HL-60/S4 treated with retinoic acid at 250 ng/mL for 4 days and 3 days (cell line): ENCODE measurements at regions not wholly inside any gene's neighbourhood (a gene's known extent, or its start where the extent isn't known, plus 50 kb on each side); places are given as distances from the start of the nearest gene placed in this dataset.

Experiments used
- in situ Hi-C: fragments of 300-500 bp; cut with MboI; formaldehyde crosslinking; loops from 2 replicates; pipeline ENCODE4 v1.7.0; 2022; ENCODE audit warnings: low sequenced_read_pairs

DNA sequence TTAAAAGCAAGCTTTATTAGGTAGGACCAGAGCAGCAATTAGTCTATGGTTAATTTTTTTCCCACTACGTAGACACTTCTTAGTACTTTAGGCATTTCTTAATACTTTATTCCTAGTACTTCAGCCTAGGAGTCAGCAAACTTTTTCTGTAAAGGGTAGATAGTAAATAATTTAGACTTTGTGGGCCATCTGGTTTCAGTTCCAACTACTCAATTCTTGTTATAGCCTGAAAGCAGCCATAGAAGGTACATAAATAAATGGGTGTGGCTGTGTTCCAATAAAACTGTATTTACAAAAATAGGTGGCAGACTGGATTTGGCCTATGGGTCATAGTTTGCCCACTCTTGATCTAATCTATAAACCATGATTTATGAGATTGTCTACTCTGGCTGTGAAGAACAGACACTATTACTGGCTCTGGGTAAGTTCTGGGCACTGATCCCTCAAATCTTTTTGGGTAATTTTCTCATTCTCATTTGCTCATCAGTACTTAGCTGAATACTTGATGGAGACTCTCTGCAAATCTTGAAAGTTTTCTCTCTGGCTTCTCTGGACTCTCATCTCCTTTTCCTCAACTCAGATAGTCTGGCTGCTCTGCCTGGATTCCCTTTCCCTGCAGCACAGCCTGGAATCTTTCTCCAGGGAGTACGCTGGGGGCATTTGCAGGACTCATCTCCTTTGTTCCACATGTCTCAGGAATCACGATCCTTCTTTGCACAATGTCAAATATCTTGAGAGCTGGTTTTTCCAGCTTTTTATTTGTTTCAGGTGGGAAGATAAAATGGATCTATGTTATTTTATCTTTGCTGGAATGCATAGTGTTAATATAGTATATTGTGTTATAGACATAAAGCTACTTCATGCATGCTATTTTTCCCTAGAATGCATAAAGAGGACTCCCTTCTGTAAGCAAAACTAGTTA, 524.8 kb upstream of the TBL1XR1 start:
- in situ Hi-C loops = no loop called here

DNA sequence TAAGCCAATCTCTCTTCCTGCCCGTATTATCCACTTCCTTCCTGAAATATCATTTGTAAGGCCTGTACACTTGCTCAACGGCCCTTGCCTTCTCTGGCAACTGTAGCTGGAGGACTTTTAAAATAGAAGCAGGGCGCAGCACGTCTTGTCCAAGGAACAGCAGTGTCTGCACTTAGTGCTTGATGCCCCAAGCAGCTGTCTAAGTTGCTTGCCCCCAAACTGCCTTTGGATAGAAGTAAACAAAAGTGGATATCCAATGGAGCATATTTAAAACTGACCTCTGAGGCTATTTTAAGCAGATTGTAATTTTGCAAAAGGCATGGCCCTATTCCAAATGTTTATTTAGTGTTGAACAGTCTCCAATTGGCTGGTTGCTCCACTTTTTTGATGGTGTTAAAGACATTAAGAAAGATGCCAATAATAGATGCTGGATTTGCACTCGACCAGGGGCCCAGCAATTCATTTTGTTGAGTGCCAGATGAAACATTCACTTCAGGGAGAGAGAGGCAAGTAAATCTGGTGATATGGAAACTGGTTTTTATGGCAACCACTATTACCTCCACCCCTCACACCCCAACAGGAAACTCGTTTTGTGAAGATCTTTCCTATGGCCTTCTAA, 526.8 kb upstream of the TBL1XR1 start:
- in situ Hi-C loops = no loop called here

DNA sequence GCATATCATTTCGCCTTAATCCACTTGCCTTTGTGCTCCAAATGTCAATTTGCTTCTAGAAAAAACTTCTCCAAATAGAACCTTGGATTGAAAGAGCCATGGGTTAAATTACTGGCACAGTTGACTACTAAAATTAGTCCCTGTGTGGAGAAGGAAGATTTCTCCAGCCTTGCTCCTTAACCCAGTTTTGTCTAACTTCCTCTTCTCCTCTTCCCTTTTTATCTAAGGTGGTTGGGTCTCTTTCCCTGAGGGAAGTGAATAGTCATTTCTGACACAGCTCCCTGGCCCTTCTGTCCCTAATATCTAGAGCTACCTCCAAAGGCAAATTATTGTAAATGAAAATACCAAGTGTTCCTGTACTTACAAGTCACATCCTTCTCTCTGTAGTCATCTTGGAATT, 527.9 kb upstream of the TBL1XR1 start:
- in situ Hi-C loops = no loop called here

DNA sequence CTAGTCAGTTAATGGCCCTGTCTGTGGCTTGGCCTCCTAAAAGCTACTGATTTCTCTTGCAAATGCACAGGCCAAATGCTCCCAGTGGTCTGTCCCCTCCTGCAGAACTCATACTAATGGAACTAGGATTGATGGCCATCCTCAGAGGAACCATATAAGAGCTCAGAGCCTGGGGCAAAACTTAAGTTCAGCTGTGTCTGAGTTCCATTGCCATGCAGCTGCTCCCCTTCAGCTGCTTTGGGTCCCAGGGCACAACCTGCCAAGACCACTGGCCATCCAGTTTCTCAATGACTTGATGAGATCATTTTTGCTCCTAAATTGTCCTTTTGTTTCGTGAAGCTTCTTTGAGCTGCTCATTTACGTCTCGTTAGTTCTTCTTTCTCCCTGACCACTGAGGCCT, 529.5 kb upstream of the TBL1XR1 start:
- in situ Hi-C loops = no loop called here

DNA sequence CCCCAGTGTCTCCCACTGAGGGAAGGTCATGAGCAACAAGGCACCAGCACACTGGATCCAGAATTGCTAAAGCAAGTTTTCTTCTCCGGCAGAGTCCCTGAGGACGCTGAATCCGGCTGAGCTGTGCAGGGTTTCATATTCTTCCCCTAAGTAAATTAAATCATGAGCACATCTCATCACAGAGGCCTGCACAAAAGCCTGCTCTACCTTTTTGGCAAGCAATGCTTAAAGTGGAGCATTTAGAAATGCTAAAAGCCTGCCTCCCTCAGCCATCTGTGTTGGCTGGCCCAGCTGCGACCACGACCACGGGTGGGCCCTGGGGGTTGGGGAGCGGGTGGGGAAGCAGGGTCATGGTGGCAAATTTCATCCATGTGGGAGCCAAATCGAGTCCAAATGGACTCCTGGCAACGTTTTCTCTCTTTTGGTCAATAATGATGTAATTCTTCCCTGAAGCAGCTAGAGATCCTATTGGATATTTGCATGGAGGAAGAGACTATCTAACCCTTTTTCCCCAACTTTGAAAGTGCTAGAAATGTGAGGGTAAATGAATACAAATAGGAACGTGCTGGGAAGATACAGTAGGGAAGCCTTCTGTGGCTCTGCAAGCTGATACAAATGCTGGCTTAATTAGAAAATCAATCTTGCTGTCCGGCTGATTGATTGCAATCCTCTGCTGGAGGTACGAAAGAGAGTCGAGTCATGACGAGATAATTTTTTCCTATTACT, 532.8 kb upstream of the TBL1XR1 start:
- in situ Hi-C loops = no loop called here

DNA sequence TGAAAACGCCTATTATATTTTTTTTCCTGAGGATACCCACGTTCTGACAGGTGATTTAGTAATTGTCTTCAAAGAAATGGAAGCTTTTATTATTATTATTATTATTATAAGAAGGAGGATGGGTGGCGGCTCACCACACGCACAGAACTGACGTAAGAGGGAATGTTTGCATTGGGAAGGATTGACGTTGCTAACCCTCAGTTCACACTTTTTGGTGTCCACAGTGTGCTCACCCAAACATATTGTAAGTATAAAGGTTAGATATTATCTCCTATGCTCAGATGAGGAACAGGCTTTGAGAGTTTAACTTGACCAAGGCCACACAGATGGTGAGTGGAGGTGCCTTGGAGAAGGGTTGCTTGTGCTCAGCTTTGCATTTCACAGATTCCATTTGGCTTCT, 533.5 kb upstream of the TBL1XR1 start:
- in situ Hi-C loops = no loop called here

DNA sequence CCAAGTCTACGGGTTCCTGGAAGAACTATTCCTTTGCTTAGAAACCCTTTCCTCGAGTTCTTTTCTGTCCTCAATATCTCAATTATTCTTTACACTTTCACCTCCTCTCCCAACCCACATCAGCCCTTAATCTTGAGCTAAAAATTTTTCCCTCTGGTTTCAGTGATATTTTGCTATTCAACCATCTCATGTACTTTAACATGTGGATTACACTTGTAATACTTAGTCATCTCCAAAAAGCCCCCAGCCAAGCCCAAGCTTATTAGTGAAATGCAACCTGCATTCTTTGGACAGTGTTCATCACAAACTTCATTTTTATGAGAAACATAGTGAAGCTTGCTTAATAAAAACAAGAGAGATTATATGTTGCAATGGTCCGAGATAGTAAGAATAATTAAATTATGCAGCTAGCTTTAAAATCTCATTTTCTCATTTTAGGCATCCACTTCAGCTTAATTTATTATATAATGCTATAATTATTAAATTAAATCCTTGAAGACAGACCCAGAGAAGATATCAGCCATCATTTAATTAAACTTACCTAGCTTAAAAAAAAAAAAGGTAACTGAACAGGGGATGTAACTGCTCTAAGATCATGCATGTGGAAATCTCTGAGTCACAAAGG, 534.5 kb upstream of the TBL1XR1 start:
- in situ Hi-C loops = no loop called here

DNA sequence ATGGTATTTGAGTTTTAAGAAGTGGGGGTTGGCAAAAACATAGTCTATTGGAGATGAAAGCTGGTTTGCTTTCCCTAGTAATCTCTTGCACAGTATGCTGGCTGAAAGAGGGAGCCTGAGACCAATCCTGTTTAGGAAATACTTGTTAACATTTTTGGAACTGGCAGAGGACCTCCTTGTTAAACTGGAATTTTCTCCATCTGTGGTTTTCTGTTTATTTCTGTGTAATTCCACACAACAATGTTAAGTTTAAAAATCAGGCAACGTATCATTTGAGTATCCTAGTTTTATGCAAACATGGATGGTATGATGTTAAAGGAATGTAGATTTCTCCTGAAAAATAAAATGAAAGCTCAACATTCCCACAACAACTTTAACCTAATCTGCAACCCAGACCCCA, 536.0 kb upstream of the TBL1XR1 start:
- in situ Hi-C loops = no loop called here

DNA sequence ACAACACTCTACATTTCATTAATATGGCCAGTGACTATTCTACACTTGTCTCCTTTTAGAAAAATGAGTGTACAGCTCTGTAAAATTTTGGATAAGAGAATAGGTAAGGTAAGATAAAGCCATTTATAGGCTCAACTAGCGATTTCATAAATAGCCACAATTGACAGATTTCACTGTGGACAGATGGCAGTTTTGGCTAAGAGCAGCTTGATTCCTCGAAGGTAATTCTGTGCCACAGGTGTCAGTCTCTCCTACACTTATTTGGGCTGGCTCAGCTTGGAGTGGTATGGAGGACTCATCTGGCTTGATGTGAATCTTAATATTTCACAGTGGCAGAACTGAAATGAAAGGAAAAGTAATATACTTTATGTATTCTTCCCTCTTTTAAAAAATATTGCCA, 536.7 kb upstream of the TBL1XR1 start:
- in situ Hi-C loops = no loop called here

DNA sequence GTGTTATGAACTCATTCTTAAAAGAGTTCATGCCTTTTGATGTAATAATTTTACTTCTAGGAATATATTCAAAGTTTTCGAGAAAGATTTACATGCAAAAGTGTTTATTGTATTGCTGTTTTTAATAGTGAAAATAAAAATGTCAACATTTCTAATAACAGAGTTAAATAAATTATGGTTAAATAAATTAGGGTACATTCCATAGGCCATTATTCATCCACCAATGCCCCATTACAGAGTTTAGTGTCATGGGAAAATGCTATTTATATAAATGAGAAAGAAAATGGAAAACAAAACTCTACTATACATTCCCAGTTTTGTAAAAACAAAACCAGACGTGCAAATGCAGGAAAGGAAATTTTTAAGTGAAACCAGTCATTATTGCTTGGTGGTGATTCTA, 538.1 kb upstream of the TBL1XR1 start:
- in situ Hi-C loops = no loop called here

DNA sequence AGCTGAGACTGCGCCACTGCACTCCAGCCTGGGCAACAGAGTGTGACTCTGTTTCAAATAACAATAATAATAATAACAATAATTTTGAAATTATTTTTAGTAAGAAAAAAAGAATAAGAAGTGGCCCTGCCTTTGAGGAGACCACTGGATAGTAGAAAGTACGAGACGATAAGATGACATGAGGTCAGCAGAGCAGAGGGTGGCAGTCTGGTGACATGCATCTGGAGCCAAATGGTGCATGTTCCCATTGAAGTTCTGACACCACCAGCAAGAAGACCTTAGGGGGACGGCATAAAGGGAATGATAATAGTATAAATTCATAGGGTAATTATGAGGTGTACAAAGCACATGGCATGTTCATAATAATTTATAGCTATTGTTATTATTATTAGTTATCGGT, 542.2 kb upstream of the TBL1XR1 start:
- in situ Hi-C loops = no loop called here

DNA sequence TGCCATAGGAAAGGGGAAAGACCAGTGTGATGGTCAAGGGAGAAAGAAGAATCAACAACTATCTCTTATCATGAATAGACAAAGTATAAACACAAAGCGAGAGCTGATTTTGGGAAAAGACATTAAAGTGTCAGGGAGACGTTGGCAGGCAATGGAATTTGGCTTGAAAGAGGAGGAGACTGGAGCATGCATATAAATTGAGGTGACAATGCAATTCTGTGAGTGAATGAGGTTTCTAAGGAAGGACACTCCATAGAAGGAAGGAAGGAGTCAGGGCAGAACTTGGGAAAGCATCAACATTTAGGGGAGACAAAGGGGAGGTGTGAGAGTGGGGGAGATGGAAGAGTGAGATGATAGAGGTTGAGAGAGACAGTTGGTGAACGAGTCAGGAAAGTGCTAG, 543.0 kb upstream of the TBL1XR1 start:
- in situ Hi-C loops = no loop called here

DNA sequence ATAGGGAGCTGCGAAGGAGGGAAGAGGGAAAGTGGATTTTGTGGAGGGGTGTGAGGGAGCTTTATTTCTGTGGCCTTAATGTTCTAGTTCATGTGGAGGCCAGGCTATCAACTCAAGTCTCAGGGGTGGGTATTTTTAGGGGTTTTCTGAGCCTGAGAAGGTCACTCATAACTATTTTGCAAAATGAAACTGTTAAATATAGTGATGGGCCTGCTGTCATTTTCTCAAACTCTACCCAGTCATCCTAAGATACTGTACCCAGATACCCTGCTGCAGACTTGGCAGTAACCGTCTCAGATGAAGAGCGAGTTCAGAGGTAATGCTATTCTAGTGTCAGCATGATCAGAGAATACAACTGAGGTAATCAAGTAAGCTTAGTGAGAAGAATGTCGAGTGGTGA, 545.0 kb upstream of the TBL1XR1 start:
- in situ Hi-C loops = no loop called here

DNA sequence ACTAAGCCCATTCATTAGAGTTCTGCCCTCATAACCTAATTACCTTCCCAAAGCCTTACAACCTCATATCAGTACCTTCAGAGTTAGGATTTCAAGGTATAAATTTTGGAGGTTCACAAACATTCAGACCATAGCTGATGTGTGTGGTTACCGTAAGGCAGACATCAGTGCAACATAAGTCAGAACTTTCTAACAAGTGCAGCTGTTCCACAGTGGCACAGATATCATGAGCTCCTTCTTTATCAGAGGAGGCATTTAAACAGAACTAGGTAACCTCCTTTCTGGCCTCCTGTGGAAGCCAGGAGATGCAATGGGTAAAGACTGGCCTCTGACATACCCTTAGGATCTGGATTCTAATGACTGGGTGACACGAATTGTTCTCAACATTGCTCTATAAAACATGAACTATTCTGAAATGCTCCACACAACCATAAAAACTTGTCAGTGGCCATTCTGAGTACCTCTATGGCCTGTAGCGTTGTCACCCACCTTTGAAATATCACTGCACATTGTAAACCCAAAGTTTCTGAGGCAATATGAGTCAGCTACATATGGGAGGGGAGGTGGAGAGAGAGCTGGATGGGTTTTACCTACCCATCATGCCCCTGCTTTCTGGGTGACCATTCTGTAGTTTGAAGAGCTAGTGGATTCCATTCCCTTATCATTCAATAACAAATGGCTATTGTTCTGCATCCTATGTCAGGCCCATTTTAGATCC, 546.0 kb upstream of the TBL1XR1 start:
- in situ Hi-C loops = no loop called here

DNA sequence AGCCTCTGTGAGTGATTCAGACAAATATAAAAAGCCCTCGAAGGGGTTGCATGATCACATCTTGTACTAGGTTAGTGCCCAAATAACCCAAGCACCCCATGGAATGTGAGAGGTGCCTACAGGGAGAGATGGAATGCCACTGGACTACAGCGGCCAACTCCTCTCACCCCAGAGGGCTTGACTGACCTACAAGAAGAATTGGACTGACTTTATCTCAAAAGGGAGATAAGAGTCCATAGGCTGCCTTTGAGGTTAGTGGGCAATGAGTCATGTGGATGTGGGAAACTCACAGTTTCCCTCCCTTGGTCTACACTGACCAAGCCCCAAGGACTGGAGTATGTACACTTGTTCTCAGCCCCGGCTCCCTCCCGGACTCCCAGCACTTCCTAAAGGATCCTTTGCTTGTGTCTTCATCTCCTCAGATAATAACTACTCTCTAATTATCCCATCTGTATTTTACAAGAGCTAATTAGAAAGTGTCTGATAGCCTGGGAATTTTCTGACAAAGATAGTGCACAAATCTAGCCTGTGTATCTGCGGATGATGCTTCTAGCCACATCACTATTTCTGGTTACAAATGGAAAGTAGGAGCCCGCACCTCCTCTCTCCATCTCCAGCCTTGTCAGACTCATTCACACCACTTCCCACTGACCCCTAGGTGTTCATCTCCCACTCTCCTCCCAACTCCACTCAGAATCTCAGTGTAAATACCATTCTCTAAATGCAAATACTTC, 547.8 kb upstream of the TBL1XR1 start:
- in situ Hi-C loops = no loop called here

DNA sequence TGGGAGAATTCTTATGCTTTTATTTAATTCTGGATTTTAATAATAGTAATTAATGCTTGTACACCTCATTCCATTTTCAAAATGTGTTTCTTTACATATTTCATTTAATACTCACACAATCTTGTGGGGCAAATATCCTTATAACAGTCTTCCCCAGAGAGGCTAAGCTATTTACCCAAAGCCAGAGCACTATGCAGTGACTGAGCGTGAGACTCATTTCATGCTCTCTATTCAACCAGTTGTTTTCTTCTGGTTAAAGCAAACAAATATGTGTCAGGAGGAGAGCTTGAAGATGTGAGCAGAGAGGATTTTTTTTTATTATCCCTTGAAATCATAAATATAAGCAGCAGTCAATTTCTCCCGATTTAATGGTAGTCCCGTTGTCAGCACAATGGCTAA, 548.3 kb upstream of the TBL1XR1 start:
- in situ Hi-C loops = no loop called here

DNA sequence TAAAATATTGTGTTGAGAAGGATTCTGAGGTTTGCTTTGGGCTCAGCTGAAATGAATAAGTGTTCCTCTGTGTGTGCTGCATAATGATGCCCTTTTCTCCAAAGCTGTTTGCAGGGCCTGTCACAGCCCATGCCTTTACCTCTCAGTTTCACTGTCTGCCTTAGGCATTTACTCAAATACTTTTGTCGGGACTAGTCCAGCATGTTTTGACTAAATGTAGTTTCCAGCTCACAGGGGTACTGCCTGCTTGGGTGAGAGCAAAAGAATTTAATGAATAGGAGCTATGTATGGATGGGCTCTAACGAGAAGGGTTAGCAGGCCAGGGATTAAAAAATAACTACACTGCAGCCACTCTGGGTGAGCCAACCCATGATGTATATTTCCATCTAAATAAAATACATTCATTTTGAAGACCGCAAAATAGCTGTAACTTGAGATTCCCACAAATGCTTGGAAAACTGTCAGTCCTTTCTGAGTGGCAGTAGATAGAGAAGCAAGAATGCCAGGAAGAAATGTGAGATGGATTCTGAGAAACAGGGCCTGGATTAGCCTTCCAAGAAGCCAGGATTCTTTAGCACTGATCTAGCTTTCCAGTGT, 549.2 kb upstream of the TBL1XR1 start:
- in situ Hi-C loops = no loop called here

DNA sequence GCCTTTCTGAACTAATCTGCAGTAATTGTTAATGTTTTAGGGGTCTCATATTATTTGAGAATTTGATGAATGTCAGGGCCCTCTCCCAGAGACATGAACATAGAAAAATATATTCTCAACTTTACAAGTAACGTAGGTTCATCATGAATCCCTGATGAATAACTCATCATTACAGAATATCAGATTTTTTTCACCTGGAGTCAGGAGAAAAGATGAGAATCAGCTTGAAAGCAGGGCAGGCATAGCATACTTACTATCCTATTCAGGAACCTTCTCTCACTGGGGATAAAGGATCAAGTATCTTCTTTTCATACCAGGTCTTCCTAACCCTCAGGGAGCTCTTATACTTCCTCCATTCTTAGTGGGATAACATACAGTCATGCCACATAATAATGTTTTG, 552.6 kb upstream of the TBL1XR1 start:
- in situ Hi-C loops = no loop called here

DNA sequence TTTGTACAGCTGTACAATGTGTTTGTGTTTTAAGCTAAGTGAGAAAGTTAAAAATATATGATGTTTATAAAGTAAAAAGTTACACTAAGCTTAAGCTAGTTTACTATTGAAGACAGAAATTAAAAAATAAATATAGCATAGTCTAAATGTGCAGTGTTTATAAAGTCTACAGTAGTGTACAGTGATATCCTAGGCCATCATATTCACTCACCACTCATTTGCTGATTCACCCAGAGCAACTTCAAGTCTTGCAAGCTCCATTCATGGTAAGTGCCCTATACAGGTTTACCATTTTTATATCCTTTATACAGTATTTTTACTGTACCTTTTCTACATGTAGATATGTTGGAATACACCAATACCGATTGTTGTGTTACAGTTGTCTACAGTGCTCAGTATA, 553.2 kb upstream of the TBL1XR1 start:
- in situ Hi-C loops = no loop called here

DNA sequence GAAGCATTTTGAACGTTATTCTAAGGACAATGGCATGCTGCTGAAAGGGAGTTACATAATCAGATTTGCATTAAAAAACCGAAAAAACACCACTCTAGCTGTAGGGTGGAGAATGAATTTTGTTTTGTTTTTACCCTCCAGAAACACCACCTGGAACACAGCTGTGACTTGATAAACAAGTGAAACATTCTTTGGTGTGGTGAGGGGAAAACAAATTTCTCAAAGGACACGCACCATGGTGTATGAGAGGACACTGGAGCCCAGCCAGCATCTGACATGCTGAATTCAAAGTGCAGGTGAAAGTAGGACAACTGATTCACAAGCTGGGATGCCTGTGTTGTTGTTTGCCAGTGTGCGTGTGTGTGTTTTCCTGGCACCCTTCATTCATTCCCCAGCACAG, 554.5 kb upstream of the TBL1XR1 start:
- in situ Hi-C loops = no loop called here
